Testis (tissue), 2 donors: ENCODE measurements at regions not wholly inside any gene's neighbourhood (a gene's known extent, or its start where the extent isn't known, plus 50 kb on each side); places are given as distances from the start of the nearest gene placed in this dataset.
"Not testable (repeated sequence)": the region's sequence is repeated elsewhere in the genome, so short reads cannot be mapped to it uniquely, and the experiment has no call there.

Experiments
- DNase-seq: peaks from one replicate; pipeline ENCODE4 v3.0.0-alpha.2; 2019
- H3K27ac ChIP-seq, 2 donors: fragments of 200-600 bp; sonication (generic); one replicate each; pipeline ENCODE4 v1.5.1; 2019
- H3K27me3 ChIP-seq: fragments of 200-600 bp; sonication (generic); one replicate; pipeline ENCODE4 v1.5.1; 2019
- H3K36me3 ChIP-seq: fragments of 200-600 bp; sonication (generic); one replicate; pipeline ENCODE4 v1.5.1; 2017; ENCODE audit warnings: low read depth; ENCODE audit errors: missing control alignments
- H3K4me1 ChIP-seq: fragments of 200-600 bp; sonication (generic); one replicate; pipeline ENCODE4 v1.5.1; 2019
- H3K4me3 ChIP-seq, 2 donors: fragments of 200-600 bp; sonication (generic); one replicate each; pipeline ENCODE4 v1.5.1; 2017 to 2019
- H3K9me3 ChIP-seq: fragments of 200-600 bp; sonication (generic); one replicate; pipeline ENCODE4 v1.5.1; 2017
- POLR2A ChIP-seq: fragments of 450-650 bp; IDR thresholded peaks from one replicate; pipeline ENCODE4 v1.6.1; 2017; ENCODE audit warnings: antibody characterized with exemption, mild to moderate bottlenecking, moderate library complexity
- WGBS, 2 donors: methylation state at CpG; one replicate each; pipeline ENCODE4 v1.1.5; 2018; 5-methylcytosine and 5-hydroxymethylcytosine counted together
- intact Hi-C: fragments of 100-400 bp; cut with DNase I; formaldehyde crosslinking; loops from one replicate; pipeline ENCODE4 v1.15.1; 2023; ENCODE audit warnings: low total_unique reads
- TF ChIP-seq, protein P1 (sequence below), 3 experiments: fragments of 450-650 bp in 2 of 3; fragments of 200-600 bp in 1 of 3; sonication (generic) in 1 of 3; IDR thresholded peaks; one replicate each; pipeline ENCODE4 v1.5.1; 2016 to 2019; ENCODE audit warnings: antibody characterized with exemption in 3 of 3, mild to moderate bottlenecking in 2 of 3, moderate library complexity in 1 of 3

DNA sequence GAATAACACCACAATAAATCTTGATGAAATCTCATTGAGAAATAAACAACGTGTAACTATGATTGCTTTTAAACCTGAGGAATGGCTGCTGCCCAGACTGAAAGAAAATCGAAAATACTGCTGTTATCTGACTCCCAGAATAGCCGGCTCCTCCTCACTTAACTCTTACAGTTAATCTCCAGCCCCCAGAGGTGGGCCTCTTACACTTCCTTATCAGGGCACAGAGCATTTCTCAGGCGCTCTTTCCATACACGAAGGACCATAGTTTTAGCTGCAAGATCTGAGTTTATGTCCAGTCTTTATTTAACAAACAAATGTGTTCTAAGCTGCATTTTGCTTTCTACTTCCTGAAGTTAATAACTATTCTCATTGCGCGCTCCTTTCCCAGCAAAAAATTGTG, 206.9 kb downstream of the MAP2K4 start:
- no peak for TF ChIP-seq POLR2A
- TF ChIP-seq, protein P1, sequence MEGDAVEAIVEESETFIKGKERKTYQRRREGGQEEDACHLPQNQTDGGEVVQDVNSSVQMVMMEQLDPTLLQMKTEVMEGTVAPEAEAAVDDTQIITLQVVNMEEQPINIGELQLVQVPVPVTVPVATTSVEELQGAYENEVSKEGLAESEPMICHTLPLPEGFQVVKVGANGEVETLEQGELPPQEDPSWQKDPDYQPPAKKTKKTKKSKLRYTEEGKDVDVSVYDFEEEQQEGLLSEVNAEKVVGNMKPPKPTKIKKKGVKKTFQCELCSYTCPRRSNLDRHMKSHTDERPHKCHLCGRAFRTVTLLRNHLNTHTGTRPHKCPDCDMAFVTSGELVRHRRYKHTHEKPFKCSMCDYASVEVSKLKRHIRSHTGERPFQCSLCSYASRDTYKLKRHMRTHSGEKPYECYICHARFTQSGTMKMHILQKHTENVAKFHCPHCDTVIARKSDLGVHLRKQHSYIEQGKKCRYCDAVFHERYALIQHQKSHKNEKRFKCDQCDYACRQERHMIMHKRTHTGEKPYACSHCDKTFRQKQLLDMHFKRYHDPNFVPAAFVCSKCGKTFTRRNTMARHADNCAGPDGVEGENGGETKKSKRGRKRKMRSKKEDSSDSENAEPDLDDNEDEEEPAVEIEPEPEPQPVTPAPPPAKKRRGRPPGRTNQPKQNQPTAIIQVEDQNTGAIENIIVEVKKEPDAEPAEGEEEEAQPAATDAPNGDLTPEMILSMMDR (IDR thresholded peaks at IDR 0.05) = no peak
- H3K36me3 ChIP-seq = no peaks in the 10 kb centered on the region

DNA sequence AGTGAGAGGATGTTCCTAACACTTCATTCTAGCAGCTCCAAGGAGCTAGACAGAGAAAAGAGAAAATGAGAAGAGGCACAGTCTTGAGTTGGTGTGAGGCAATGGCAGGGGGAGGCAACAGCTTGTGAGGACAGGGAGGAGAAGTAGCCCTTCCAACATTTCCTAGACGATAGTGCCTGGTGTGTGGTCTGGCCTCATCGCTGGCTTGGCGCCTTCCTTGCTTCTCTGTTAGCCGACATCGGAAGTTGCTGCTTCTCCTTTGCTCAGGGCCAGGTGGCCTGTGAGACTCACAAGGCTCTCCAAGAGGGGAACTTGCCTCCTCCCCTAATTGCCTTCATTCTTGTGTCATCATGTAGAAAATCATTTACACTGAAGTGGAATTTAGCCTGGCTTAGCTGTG, 208.7 kb downstream of the MAP2K4 start:
- Histone ChIP-seq H3K27ac (no peak overlapping the region), H3K36me3 (no peaks in the 10 kb centered on the region), H3K4me1 (peaks cover 10% of the 10 kb centered on the region), H3K9me3 (no peaks in the 10 kb centered on the region), H3K27me3 (no peaks in the 10 kb centered on the region), H3K4me3 (no peak overlapping the region)
- intact Hi-C loops = no loop called here
- DNase-seq = peak; percentile 74
- TF ChIP-seq, protein P1 (IDR thresholded peaks at IDR 0.05) = no peak
- TF ChIP-seq POLR2A = no peak
- WGBS, 2 donors = 51 to 66% methylated on average over 5 of the region's 5 CpGs

More for the DNA sequence above, 206.9 kb downstream of the MAP2K4 start:
- Histone ChIP-seq H3K9me3 (no peaks in the 10 kb centered on the region), H3K4me1 (peaks cover 10% of the 10 kb centered on the region), H3K4me3 (no peak overlapping the region), H3K27ac (peak overlapping the region in 1 of 2 donors; percentile 18), H3K27me3 (no peaks in the 10 kb centered on the region)
- DNase-seq = no peak
- intact Hi-C loops = no loop called here
- WGBS, 2 donors = 43 to 48% methylated on average over 7 of the region's 7 CpGs

DNA sequence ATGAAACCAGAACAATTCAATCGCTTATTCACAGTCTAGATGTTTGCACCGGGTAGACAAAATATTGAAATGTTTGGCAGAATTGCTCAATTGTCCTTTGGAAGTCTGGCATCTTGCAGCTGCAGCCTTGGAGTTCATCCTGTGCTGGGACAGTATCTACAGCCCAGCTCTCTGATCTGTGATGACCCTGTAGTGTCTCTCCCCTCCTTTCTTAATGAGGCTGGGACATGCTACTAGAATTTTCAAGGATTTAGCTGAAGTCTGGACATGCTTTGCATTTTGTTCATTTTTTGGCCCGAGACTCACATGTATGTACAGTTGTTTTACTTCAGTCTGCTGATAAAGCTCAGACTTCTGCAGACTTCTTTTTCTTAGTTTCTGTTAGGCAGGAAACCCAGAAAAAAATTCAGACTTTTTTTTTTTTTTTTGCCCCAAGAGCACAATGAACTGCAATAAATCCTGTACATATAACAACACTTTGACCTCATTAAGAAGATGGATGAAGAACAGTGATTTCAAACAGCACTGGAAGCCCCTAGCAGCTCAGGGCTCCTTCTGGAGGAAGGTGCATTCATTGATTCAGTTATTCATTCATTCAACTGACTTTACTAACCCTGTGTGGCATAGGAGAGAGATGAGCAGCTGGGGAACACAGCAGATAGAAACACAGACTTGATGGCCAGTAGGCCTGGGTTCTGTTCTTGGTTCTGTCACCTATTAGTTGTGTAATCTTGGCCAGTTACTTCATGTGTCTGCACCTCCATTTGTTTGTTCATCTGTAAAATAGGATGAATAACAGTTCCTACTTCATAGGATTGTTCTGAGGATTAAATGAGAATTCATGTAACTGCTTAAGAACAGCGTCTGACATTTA, 210.0 kb downstream of the MAP2K4 start:
- intact Hi-C loops = no loop called here
- 45 to 49% methylated on average over 4 of the region's 4 CpGs for WGBS, 2 donors
- no peaks in the 10 kb centered on the region for H3K27me3 ChIP-seq
- no peak for DNase-seq
- no peak overlapping the region for H3K4me3 ChIP-seq
- TF ChIP-seq POLR2A = no peak
- TF ChIP-seq, protein P1 (IDR thresholded peaks at IDR 0.05) = no peak
- no peaks in the 10 kb centered on the region for H3K9me3 ChIP-seq
- H3K36me3 ChIP-seq = no peaks in the 10 kb centered on the region
- H3K27ac ChIP-seq = no peak overlapping the region
- peaks cover 10% of the 10 kb centered on the region for H3K4me1 ChIP-seq

DNA sequence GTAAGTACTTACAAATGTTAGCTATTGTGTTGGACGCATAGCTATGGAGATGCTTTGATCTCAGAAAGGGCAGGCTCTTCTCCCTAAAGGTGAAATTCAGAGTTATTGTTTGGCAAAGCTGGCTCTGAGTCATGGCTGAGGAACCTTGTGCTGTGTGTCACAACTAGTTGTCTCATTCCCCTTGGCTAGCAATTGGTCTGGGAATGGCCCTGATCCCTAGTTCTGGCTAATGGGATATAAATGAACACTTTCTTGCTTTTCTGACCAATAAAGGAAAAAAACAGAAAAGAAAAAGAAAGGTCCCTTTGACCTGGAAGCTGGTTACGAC, 210.6 kb downstream of the MAP2K4 start:
- intact Hi-C loops = no loop called here

DNA sequence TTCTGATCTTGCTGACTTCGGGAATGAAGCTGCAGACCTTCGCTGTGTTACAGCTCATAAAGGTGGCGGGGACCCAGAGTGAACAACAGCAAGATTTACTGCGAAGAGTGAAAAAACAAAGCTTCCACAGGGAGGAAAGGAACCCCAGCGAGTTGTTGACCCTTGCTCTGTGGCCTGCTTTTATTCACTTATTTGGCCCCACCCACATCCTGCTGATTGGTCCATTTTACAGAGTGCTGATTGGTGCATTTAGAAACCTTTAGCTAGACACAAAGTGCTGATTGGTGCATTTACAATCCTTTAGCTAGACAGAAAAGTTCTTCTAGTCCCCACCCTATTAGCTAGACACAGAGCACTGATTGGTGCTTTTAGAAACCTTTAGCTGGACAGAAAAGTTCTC, 218.3 kb downstream of the MAP2K4 start:
- H3K27ac ChIP-seq = peak overlapping the region in 1 of 2 donors; percentile 59
- H3K36me3 ChIP-seq, DNase-seq, H3K4me1 ChIP-seq, intact Hi-C loops, H3K27me3 ChIP-seq, H3K9me3 ChIP-seq, H3K4me3 ChIP-seq: not testable (repeated sequence)
- WGBS, 2 donors = 89 to 91% methylated on average over 5 of the region's 5 CpGs

More for the DNA sequence above, 210.6 kb downstream of the MAP2K4 start:
- no peak overlapping the region for H3K4me3 ChIP-seq
- no peak overlapping the region for H3K27ac ChIP-seq
- peaks cover 10% of the 10 kb centered on the region for H3K4me1 ChIP-seq
- no peak for DNase-seq
- H3K36me3 ChIP-seq = no peaks in the 10 kb centered on the region
- no peak for TF ChIP-seq POLR2A
- TF ChIP-seq, protein P1 (IDR thresholded peaks at IDR 0.05) = no peak
- no peaks in the 10 kb centered on the region for H3K27me3 ChIP-seq
- WGBS, 2 donors = 62 to 66% methylated on average over 2 of the region's 2 CpGs
- no peaks in the 10 kb centered on the region for H3K9me3 ChIP-seq
